SH-SY5Y (cell line): ENCODE measurements at regions not wholly inside any gene's neighbourhood (a gene's known extent, or its start where the extent isn't known, plus 50 kb on each side); places are given as distances from the start of the nearest gene placed in this dataset.

Experiments
- GATA2 ChIP-seq: IDR thresholded peaks from 2 replicates; pipeline ENCODE4 v1.6.1; 2011; ENCODE audit warnings: mild to moderate bottlenecking, low read depth, low read length
- GATA3 ChIP-seq: IDR thresholded peaks from 2 replicates; pipeline ENCODE4 v1.6.1; 2011; ENCODE audit warnings: low read depth, mild to moderate bottlenecking, low read length, moderate library complexity

DNA sequence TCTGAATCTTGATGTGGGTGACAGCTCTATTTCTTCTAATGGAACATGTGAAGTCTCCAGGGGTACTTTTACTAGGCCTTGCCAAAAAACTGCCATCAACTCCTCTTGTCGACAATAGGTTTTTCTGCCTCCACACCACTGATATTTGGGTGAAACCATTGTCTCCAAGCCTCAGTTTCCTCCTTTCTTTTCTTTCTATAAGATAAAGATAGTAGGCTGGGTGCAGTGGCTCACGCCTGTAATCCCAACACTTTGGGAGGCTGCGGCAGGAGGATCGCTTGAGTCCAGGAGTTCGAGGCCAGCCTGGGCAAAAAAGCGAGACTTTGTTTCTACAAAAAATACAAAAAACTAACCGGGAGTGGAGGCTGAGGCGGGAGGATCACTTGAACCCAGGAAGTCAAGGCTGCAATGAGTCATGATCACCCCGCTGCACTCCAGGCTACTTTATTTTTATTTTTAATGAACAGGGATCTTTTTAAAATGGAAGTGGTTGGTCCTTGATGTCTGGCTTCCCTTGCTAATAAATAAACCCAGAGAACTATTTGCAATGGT, 159.9 kb upstream of the TNFAIP3 start:
- no peak for TF ChIP-seq GATA3
- no peak for TF ChIP-seq GATA2
